ENCODE measurements at regions not wholly inside any gene's neighbourhood (a gene's known extent, or its start where the extent isn't known, plus 50 kb on each side); places are given as distances from the start of the nearest gene placed in this dataset.
"Not testable (repeated sequence)": the region's sequence is repeated elsewhere in the genome, so short reads cannot be mapped to it uniquely, and the experiment has no call there.

DNA sequence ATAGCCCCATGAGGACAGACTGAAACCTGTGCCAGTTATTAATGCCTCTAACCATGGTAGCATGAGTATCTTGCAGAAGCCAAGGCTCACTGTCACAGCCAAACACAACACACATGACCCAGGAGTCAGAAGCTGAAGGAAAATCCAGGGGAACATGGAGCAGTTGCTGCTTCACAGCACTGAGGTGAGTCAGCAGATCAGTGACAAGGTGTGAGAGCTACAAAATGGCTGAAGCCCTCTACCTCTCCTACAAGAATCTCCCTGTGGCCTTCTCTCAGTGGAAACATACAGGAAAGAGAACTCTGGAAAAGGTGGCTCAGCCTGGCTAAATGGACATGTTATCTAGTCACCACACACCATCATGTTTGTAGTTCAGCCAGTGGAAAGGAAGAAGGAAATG is 93.5 kb downstream of the NAB1 start:
- DNase-seq (ENCODE audit: low read depth in 2 of 3, low spot score in 2 of 3) = no peak

DNA sequence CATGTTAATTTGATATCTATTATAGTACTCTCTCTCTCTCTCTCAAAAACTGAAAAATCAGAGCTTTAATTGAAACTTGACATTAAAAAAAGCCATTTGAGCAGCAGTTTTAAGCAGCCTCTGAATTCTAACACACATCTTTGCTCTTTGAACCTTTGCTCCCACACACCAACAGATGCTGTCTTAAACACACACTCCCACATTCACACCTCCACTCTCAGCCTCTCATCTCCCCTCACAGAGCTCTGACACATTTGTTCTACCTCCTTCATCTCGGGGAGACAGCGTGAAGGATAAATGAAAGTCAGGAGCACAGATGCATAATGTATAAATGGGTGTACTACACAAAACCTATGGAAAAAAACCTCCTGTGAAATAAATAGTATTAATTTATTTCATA is 95.2 kb downstream of the NAB1 start:
- DNase-seq (ENCODE audit: low read depth in 2 of 3, low spot score in 2 of 3) = no peak

DNA sequence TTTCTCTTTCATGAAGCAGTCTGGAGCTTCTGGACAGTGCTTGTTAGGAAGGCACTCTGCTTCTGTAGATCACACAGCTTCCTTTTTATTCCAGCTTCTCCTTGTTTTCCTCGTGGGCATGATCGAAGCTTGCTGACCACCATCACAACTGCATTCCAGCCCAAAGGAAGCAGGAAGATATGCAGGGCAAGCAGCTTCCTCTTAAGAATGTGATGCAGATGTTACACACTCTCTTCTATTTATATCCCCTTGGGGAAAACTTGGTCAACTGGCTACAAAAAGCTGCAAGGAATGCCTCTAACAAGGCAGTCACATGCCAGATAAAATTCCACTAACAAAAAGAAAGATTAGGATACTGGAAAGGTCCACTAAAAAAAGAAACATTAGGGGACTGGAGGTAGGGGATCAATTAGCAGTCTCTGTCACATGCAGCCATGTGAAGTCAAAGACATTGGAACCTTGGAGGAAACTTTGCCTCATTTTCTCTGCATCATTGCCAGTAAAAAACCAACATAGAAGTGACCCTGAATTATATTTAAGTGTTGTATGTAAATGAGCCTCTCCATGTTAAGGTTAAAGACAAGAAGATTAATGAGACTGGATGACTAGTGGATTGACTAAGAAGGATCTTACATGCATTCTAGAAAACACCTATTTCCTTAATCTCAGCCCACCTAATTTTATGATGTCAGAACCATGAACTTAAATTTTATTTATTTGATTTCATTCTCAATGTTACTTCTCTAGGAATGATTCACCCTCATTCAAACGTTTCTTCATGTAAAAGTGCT is 98.3 kb downstream of the NAB1 start:
- no peak for DNase-seq (ENCODE audit: low read depth in 2 of 3, low spot score in 2 of 3)

DNA sequence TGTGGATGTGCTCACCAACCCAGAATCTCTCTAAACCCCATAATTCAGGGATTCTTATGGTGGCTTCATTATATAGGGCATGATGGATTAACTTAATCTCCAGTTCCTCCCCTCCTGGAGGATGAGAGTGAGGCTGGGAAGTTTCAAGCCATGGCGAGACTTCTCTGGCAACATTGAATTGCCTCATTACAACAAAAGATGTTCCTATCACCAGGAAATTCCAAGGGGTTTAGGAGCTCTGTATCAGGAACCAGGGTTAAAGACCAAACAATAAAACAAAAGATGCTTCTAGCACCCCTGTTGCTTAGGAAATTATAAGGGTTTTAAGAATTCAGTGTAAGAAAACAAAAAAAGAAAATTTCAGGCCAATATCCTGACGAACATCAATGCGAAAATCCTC is 100.1 kb downstream of the NAB1 start:
- DNase-seq (ENCODE audit: low read depth in 2 of 3, low spot score in 2 of 3) = no peak

DNA sequence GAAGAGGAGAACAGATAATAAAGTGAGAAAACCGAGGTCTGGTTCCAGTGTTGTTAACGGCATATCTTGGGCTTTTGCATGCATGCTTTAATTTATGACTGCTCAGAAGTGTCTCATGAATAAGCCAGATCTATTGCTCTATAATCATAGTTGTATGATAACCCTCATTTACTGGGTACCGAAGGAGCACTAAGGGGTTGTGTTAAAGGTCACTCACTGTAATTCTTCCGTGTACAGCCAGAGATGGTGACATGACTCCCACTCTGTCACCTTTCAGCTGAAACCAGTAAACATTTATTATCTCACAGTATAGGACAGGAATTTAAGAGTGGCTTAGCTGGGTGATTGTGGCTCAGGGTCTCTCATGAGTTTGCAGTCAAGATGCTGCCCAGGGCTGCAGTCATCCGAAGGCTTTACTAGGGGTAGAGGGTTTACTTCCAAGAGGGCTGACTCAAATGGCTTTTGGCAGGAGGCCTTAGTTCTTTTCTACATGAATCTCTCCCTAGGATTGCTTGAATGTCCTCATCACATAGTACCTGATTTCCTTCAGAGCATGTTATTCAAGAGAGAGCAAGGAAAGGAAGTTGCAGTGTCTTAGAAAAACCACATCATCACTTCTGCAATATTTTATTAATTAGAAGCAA is 107.0 kb downstream of the NAB1 start:
- DNase-seq (ENCODE audit: low read depth in 2 of 3, low spot score in 2 of 3) = no peak

DNA sequence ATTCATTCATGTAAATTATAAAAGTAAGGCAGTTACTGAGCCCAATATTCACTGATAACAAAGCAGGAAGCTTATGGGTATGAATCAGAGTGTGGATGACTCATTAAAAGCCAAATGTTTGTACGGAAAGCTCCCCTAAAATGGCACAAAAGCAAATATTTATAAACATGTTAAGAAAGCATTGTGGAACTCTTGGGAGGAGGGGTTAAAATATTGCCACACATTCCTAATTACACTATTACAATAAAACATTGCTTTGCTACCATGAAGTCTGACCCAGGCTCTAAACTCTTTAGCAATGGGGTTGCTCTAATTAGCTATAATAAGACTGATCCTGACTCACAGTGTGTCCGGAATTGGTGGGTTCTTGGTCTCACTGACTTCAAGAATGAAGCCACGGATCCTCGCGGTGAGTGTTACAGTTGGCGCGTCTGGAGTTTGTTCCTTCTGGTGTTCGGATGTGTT is 110.9 kb downstream of the NAB1 start:
- no peak for DNase-seq (ENCODE audit: low read depth in 2 of 3, low spot score in 2 of 3)

DNA sequence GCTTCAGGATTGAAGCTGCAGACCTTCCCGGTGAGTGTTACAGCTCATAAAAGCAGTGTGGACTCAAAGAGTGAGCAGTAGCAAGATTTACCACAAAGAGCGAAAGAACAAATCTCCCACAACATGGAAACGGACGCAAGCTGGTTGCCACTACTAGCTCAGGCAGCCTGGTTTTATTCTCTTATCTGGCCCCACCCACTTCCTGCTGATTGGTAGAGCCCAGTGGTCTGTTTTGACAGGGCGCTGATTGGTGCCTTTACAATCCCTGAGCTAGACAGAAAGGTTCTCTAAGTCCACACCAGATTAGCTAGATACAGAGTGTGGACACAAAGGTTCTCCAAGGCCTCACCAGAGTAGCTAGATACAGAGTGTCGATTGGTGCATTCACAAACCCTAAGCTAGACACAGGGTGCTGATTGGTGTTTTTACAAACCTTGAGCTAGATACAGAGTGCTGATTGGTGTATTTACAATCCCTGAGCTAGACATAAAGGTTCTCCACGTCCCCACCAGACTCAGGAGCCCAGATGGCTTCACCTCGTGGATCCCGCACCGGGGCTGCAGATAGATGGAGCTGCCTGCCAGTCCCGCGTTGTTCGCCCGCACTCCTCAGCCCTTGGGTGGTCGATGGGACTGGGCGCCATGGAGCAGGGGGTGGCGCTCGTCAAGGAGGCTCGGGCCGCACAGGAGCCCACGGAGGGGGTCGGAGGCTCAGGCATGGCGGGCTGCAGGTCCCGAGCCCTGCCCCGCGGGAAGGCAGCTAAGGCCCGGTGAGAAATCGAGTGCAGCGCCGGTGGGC is 111.7 kb downstream of the NAB1 start:
- not testable (repeated sequence) for DNase-seq (ENCODE audit: low read depth in 2 of 3, low spot score in 2 of 3)

DNA sequence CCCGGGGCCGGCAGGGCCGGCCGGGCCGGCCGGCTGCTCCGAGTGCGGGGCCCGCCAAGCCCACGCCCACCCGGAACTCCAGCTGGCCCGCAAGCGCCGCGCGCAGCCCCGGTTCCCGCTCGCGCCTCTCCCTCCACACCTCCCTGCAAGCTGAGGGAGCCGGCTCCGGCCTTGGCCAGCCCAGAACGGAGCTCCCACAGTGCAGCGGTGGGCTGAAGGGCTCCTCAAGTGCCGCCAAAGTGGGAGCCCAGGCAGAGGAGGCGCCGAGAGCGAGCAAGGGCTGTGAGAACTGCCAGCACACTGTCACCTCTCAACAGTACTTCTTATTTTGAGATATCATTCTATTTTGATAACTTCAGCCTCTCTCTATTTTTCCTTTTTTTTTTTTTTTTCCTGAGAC is 112.3 kb downstream of the NAB1 start:
- DNase-seq (ENCODE audit: low read depth in 2 of 3, low spot score in 2 of 3) = not testable (repeated sequence)

DNA sequence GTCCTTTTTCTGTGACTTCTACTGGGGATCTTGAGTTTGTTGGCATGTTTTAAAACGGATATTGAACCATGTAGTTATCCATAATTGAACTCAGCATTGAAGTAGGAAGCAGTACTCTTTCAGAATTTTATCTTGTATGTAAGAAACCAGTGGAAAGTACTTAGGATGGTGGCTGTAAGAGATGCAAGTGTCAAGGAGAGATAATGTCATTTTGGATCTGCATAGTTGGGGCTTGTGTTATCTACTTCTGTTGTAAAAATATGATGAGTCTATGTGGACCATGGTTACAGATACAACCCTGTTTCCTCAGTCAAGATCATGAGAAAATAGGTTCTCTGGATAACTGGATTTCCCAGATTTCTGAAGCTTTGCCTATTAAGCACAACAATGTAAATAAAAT is 113.7 kb downstream of the NAB1 start:
- no peak for DNase-seq (ENCODE audit: low read depth in 2 of 3, low spot score in 2 of 3)

DNA sequence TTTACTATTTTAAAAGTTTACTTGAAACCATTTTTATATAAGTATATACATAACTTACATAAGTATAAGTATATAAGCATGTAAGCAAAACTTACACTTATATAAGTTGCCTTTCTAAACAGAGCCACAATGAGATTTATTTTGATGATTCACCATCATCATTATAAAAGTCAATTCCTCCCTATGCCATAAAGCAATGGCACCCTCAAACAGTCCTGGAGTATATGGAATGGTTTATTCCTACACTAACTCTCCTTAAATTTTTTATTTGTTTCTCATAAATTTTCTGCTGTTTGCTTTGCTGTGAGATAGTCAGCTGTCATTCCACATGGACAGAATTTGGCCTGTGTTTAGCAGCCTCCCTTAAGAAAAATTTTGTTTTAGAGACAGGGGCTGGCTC is 114.2 kb downstream of the NAB1 start:
- no peak for DNase-seq (ENCODE audit: low read depth in 2 of 3, low spot score in 2 of 3)

DNA sequence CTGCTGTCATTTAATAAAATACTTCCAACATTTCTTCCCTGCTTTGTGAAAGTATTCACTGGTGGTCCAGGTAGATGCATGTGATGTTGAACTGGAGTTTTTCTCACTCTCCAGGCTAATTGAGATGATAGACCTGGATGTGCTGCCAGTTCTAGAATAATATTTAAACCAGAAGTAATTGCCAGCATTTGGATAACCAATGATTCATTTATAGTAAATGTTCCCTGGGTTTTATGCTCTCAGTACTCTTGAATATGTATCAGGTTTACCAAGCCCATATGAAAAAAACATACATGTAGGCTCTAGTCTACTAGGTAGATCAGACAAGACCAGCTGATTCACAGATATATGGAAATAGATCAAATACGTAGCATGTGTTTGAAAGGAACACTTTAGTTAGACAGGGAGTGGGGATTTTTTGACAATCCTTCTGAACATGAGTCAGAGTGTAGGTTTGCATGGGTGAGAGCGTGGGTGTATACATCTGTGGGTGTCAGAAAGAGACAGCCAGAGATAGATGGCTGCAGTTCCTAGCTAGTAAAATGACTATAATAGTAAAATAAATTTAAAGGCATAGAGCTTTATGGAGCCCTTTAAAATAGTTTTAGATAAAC is 115.1 kb downstream of the NAB1 start:
- DNase-seq (ENCODE audit: low read depth in 2 of 3, low spot score in 2 of 3) = no peak

DNA sequence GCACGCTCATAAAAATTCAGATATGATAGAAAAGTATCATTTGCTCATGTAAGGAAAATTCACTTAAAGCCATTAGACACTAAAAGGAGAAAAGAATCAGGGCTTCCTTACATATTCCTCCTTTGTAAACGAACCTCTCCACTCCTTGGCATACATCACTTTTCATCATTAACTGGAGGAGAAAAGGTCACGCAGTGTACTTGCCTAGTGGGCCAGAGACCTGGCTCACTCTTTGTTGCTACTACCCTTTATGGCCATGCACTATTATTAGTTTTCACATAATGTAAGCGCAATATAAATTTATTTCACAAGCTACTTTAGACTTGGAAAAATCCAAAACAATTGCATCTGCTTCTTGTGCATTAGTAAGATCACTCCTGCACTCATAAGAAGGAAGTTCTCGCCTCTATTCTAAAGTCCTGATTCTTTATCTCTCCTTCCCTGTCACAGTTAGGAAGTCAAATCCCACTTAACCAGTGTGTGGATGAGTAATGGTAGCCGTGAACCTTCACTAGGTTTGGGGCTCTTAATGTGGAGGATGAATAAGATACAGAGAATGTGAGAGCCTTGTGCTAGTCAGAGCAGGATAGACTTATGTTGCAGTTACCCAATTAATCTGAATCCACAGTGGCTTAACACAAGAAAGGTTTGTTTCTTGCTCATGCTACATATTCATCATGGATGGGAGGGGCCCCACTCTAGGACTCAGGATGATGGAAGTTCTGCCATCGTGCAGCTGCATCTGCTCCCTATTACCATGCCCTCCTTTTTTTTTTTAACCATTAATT is 115.0 kb upstream of the GLS start:
- no peak for DNase-seq (ENCODE audit: low read depth in 2 of 3, low spot score in 2 of 3)

DNA sequence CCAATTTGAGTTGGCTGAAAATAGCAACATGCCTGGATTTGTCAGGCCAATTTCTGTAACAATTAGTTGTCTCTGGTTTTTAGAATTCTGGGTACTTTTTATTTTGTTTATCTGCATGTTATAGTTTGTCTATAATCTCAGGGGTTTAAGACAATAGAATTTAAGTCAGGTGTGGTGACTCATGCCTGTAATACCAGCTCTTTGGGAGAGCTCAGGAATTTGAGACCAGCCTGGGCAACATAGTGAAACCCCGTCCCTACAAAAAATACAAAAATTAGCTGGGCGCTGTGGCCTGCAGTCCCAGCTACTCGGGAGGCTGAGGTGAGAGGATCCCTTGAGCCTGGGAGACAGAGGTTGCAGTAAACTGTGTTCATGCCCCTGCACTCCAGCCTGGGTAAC is 114.4 kb upstream of the GLS start:
- DNase-seq (ENCODE audit: low read depth in 2 of 3, low spot score in 2 of 3) = no peak

DNA sequence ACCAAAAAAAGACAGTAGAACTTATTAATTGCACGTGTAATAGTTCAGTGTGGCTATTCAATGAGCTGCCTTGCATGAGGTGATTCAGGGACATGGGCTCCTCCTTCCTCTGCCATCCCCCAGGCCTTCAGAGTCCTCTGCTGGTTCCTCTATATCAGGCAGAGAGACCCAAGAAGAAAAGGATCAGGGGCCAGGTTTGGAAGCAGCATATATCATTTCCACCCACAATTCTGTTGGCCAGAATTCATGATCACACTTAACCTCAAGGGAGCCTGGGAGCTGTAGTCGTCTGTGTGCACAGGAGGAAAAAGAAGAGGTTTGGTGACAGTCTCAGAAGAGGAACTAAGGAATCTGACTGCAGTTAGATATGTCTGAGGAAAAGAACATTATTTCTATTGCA is 114.0 kb upstream of the GLS start:
- DNase-seq (ENCODE audit: low read depth in 2 of 3, low spot score in 2 of 3) = no peak

DNA sequence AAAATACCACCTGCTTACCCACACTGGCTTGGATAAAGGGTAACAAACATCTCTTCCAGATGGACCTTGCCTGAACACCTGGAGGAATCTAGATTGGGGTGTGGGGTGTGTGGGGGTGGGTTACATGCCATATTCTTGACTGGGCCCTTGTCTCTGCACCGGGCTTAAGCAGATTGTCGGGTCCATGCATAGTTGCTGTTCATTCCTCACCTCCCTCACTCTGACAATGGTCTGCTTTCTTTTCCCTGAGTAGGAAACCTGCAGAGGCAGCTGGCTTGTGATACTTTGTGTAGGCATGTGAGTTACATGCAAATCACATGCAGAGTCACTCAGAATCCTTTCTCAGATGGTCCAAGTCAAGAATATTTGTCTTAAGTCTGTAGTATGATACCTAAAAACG is 112.8 kb upstream of the GLS start:
- DNase-seq (ENCODE audit: low read depth in 2 of 3, low spot score in 2 of 3) = no peak

DNA sequence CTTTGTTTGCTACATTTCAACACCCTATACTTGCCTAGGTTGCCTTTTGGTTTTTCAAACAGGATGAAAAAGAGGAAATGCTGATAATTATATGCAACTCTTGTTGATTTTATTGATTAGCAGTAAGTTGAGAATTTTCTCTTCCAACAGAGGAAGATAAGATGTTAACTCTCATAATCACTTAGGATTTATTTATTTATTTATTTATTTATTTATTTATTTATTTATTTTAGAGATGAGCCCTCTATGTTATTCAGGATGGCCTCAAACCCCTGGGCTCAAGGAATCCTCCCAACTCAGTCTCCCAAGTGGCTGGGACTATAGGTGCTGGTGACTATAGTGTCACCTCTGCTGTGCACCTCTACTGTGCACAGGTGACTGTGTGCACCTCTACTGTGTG is 111.4 kb upstream of the GLS start:
- no peak for DNase-seq (ENCODE audit: low read depth in 2 of 3, low spot score in 2 of 3)

DNA sequence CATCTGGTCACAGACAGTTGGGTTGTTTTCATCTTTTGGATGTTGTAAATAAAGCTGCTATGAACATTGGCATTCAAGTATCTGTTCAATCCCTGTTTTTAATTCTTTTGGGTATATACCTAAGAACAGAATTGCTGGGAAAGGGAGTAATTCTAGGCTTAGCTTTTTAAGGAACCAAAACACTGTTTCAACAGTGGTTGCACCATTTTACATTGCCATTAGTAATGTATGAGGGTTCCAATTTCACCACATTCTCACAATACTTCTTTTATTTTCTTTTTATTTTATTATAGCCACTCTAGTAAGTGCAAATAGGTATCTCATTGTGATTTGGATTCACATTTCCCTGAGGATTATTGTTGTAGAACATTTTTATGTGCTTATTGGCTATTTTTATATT is 108.9 kb upstream of the GLS start:
- no peak for DNase-seq (ENCODE audit: low read depth in 2 of 3, low spot score in 2 of 3)

DNA sequence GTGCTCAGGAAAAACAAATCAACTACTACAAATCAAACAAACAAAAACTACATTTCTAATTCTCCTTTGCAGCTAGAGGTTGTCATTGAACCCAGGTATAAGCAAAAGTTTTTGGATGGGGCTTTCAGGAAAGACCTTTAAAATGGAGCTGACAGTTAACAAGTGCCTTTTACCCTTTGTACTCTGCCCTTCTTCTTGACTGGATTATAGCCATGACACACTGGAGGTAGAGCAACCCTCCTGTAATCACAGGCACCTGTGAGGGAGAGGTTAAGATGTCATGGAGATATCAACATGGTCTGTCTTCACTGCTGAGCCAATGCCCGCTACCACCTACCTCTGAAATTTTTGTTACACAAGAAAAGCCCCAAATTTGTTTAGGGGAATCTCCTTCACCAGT is 100.0 kb upstream of the GLS start:
- no peak for DNase-seq (ENCODE audit: low read depth in 2 of 3, low spot score in 2 of 3)

DNA sequence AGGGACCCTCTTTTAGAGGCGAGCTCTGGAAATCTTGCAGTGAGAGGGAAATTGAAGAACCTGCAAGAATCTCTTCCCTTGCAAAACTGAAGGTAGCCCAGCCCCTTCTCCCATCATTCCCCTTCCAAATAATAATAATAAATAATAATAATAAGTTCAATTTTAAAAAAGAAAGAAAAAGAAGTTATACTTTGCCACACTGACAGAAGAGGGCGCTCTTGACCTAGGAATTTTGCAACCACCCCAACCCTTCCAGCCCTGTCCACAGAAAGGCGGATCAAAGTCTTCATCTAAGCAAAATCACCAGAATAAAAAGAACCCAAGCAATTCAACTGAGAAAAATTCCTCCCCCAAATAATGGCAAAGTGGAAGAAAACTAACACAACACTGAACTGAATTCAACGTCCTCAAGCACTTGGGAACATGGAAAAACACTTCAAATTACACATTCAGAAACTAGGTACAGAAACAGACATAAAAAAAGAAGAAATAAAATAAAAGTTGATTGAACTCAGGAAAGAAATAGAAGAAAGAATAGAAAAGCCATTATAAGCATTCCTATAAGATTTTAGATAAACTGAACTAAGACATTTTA is 98.9 kb upstream of the GLS start:
- peak in 1 of 3 experiments; percentile 35 for DNase-seq (ENCODE audit: low read depth in 2 of 3, low spot score in 2 of 3)

DNA sequence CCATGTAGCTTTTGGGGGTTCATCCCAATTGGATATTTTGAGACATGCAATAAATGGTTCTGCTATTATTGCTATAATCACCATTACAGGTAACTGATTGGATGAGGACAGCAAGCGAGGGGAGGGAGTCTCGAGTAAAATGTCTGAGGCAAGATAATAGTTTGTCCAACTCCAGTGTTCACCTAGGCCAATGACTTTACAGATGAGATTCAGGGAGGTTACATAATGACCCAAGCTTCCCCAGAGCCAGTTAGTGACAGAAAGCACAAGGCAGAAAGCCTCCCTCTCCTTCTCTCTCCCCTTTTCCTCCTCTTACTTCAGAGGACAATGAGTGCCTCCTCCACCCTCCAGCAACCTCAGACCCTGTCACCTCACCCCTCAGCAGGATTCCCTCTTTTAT is 98.4 kb upstream of the GLS start:
- no peak for DNase-seq (ENCODE audit: low read depth in 2 of 3, low spot score in 2 of 3)
